Endothelial cell of umbilical vein (primary cell): ENCODE measurements at regions not wholly inside any gene's neighbourhood (a gene's known extent, or its start where the extent isn't known, plus 50 kb on each side); places are given as distances from the start of the nearest gene placed in this dataset.

Experiments used
- CTCF ChIP-seq, 2 donors: IDR thresholded peaks; 1 replicate in 1 of 2; 2 replicates in 1 of 2; pipeline ENCODE4 v1.5.1; 2011; ENCODE audit warnings: low read length in 2 of 2, mild to moderate bottlenecking in 2 of 2, moderate library complexity in 2 of 2, control low read depth in 1 of 2, inconsistent platforms in 1 of 2, low read depth in 1 of 2; ENCODE audit not compliant: insufficient read depth in 1 of 2; ENCODE audit errors: extremely low read depth in 1 of 2
- JUN ChIP-seq: IDR thresholded peaks from 2 replicates; pipeline ENCODE4 v1.6.1; 2011; ENCODE audit warnings: borderline replicate concordance, low read depth; ENCODE audit not compliant: insufficient read length, insufficient read depth
- MYC ChIP-seq: IDR thresholded peaks from one replicate; pipeline ENCODE4 v1.6.1; 2011; ENCODE audit warnings: mild to moderate bottlenecking, low read depth, low read length
- POLR2A ChIP-seq: IDR thresholded peaks from 2 replicates; pipeline ENCODE4 v1.6.1; 2012; ENCODE audit warnings: low read depth, mild to moderate bottlenecking, control low read depth, low read length
- POLR2AphosphoS5 ChIP-seq: IDR thresholded peaks from 2 replicates; pipeline ENCODE4 v1.6.1; 2012; ENCODE audit warnings: low read depth, mild to moderate bottlenecking, control low read depth, low read length, moderate library complexity; ENCODE audit not compliant: insufficient read depth

DNA sequence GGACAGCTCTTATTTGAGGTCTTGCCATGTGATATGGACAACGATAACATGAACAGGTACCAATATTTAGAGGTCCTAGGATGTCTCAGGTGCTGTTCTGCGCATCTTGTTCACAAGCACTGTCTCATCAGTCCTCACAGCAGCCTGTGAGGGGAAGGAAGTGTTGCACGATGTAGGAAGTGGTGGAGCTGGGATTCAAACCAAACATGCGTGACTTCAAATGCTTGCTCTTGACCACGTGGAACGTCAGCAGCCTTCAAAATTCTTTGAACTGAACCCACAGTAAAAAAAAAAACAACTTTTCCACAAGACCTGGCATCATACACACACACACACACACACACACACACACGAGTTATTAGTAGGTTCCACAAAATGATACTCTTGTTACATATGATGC, 153.4 kb upstream of the SMAD3 start:
- TF ChIP-seq POLR2A, result no peak
- no peak for TF ChIP-seq CTCF (IDR thresholded peaks at IDR 0.05; ENCODE audit: extremely low read depth in 1 of 2, insufficient read depth in 1 of 2, low read depth in 1 of 2, low read length in 2 of 2)
- TF ChIP-seq POLR2AphosphoS5, result no peak
- TF ChIP-seq MYC, result no peak
- TF ChIP-seq JUN, result no peak
